Upper lobe of right lung (tissue), 1 donor: ENCODE measurements at regions not wholly inside any gene's neighbourhood (a gene's known extent, or its start where the extent isn't known, plus 50 kb on each side); places are given as distances from the start of the nearest gene placed in this dataset.
"Not testable (repeated sequence)": the region's sequence is repeated elsewhere in the genome, so short reads cannot be mapped to it uniquely, and the experiment has no call there.

Experiments
- ATAC-seq: fragments of 200-7000 bp; cut with Tn5 transposase; one replicate; pipeline ENCODE4 v1.9.1; 2020; ENCODE audit warnings: mild to moderate bottlenecking, moderate library complexity
- DNase-seq: peaks from one replicate; pipeline ENCODE4 v3.0.0-alpha.2; 2020
- H3K27ac ChIP-seq: fragments of 200-600 bp; one replicate; pipeline ENCODE4 v1.8.0; 2022
- H3K27me3 ChIP-seq: fragments of 200-600 bp; one replicate; pipeline ENCODE4 v1.8.0; 2022; ENCODE audit warnings: mild to moderate bottlenecking
- H3K36me3 ChIP-seq: fragments of 200-600 bp; one replicate; pipeline ENCODE4 v1.8.0; 2022
- H3K4me1 ChIP-seq: fragments of 200-600 bp; one replicate; pipeline ENCODE4 v1.8.0; 2022
- H3K4me3 ChIP-seq: fragments of 200-600 bp; one replicate; pipeline ENCODE4 v1.8.0; 2022; ENCODE audit warnings: mild to moderate bottlenecking
- H3K9me3 ChIP-seq: fragments of 200-600 bp; one replicate; pipeline ENCODE4 v1.8.0; 2022
- CTCF ChIP-seq: fragments of 200-600 bp; IDR thresholded peaks from one replicate; pipeline ENCODE4 v1.8.0; 2022; ENCODE audit warnings: antibody characterized with exemption
- intact Hi-C: fragments of 100-400 bp; cut with DNase I; formaldehyde crosslinking; loops from one replicate; pipeline ENCODE4 v1.11.0; 2022
- donor health status: DM: no; HTN: yes; CAD: no; lungs with severe emphysema.

DNA sequence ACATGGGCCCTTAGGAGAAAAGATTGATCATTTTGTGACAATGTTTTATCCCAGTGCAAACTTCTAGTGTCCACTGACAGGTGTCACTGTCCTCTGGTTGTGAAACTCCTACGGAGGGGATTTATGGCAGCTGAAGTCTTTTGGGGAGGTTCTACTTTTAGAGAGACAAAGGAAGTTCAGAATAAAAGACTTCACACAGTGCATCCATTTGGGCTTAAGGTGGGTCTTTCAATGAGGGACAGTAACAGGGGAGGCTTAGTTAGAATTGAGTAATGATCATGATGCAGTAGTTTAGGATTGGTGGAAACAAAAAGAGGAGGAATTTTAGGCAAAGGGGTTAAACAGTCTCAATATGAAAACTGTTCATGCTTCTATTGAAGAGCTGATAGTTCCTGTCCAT lies 501.1 kb upstream of the NRP1 start:
- Histone ChIP-seq H3K36me3 (no peaks in the 10 kb centered on the region), H3K27me3 (no peaks in the 10 kb centered on the region), H3K27ac (no peak overlapping the region), H3K4me3 (no peak overlapping the region), H3K4me1 (no peaks in the 10 kb centered on the region), H3K9me3 (no peaks in the 10 kb centered on the region)
- no peak for TF ChIP-seq CTCF
- no peak for ATAC-seq
- no peak for DNase-seq
- intact Hi-C loops: no loop called here

DNA sequence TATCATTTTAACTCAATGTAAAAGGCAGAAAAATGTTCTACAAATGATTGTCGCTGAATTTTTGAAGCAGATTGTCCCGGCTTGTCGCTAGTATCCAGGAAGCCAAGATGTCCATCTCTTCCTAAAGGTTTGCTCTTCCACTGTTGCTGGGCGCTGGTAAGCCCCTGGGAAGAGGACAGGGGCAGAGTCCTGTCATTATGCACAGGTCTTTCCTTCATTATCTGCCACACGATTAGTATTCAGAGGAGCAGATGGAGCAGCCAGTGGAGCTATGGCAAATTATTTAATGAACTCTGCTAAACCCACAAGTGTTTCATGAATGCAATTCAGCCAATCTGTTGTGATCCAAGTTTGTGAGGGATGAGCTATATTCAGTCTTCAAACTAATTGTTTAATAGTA lies 499.1 kb upstream of the NRP1 start:
- H3K36me3 ChIP-seq: no peaks in the 10 kb centered on the region
- no peak for TF ChIP-seq CTCF
- intact Hi-C loops: no loop called here
- no peak overlapping the region for H3K27ac ChIP-seq
- no peak for ATAC-seq
- no peak for DNase-seq
- no peaks in the 10 kb centered on the region for H3K9me3 ChIP-seq
- H3K4me3 ChIP-seq: no peak overlapping the region
- H3K4me1 ChIP-seq: no peaks in the 10 kb centered on the region
- no peaks in the 10 kb centered on the region for H3K27me3 ChIP-seq

- Histone ChIP-seq H3K27ac (no peak overlapping the region), H3K4me3 (no peak overlapping the region), H3K4me1 (no peaks in the 10 kb centered on the region), H3K9me3 (no peaks in the 10 kb centered on the region), H3K36me3 (no peaks in the 10 kb centered on the region), H3K27me3 (no peaks in the 10 kb centered on the region)
- ATAC-seq (no peak), DNase-seq (no peak)
- intact Hi-C loops: no loop called here
- no peak for TF ChIP-seq CTCF
These were observed 497.8 kb upstream of the NRP1 start for GRCh38 chr10:33832124-33832787.

GRCh38 chr10:33831591-33831990 lies 497.1 kb upstream of the NRP1 start:
- Histone ChIP-seq H3K27me3 (no peaks in the 10 kb centered on the region), H3K4me3 (no peak overlapping the region), H3K27ac (no peak overlapping the region), H3K4me1 (no peaks in the 10 kb centered on the region), H3K9me3 (no peaks in the 10 kb centered on the region), H3K36me3 (no peaks in the 10 kb centered on the region)
- intact Hi-C loops: no loop called here
- TF ChIP-seq CTCF: no peak
- ATAC-seq (no peak), DNase-seq (no peak)

GRCh38 chr10:33829899-33830298 lies 495.4 kb upstream of the NRP1 start:
- H3K27ac ChIP-seq, intact Hi-C loops, ATAC-seq, H3K9me3 ChIP-seq, H3K4me1 ChIP-seq, DNase-seq, H3K4me3 ChIP-seq, H3K36me3 ChIP-seq, H3K27me3 ChIP-seq: not testable (repeated sequence)

GRCh38 chr10:33828592-33828991 lies 494.1 kb upstream of the NRP1 start:
- DNase-seq (no peak), ATAC-seq (no peak)
- H3K9me3 ChIP-seq: no peaks in the 10 kb centered on the region
- no peaks in the 10 kb centered on the region for H3K36me3 ChIP-seq
- no peaks in the 10 kb centered on the region for H3K27me3 ChIP-seq
- H3K27ac ChIP-seq: no peak overlapping the region
- intact Hi-C loops: no loop called here
- no peak overlapping the region for H3K4me3 ChIP-seq
- TF ChIP-seq CTCF: no peak
- H3K4me1 ChIP-seq: no peaks in the 10 kb centered on the region
